ENCODE measurements at regions not wholly inside any gene's neighbourhood (a gene's known extent, or its start where the extent isn't known, plus 50 kb on each side); places are given as distances from the start of the nearest gene placed in this dataset.

- TF ChIP-seq, protein P1, sequence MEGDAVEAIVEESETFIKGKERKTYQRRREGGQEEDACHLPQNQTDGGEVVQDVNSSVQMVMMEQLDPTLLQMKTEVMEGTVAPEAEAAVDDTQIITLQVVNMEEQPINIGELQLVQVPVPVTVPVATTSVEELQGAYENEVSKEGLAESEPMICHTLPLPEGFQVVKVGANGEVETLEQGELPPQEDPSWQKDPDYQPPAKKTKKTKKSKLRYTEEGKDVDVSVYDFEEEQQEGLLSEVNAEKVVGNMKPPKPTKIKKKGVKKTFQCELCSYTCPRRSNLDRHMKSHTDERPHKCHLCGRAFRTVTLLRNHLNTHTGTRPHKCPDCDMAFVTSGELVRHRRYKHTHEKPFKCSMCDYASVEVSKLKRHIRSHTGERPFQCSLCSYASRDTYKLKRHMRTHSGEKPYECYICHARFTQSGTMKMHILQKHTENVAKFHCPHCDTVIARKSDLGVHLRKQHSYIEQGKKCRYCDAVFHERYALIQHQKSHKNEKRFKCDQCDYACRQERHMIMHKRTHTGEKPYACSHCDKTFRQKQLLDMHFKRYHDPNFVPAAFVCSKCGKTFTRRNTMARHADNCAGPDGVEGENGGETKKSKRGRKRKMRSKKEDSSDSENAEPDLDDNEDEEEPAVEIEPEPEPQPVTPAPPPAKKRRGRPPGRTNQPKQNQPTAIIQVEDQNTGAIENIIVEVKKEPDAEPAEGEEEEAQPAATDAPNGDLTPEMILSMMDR (IDR thresholded peaks at IDR 0.05), result no peak
- no peak for TF ChIP-seq EZH2 (IDR thresholded peaks at IDR 0.05; ENCODE audit: borderline replicate concordance, insufficient read depth, low read depth, low read length, poor library complexity, severe bottlenecking)
These were observed 450.3 kb upstream of the CDH11 start for GRCh38 chr16:65572156-65572555.
